Trophoblast cell (in vitro differentiated cells and primary cell): ENCODE measurements at regions not wholly inside any gene's neighbourhood (a gene's known extent, or its start where the extent isn't known, plus 50 kb on each side); places are given as distances from the start of the nearest gene placed in this dataset.

Experiments used
- DNase-seq, 2 donors: peaks; one replicate each; pipeline ENCODE4 v3.0.0-alpha.2; 2016
- H2AFZ ChIP-seq: 2 replicates; pipeline ENCODE4 v1.6.1; 2013; ENCODE audit warnings: low read length, moderate library complexity, mild to moderate bottlenecking; ENCODE audit not compliant: insufficient read depth, poor library complexity
- H2AK5ac ChIP-seq: 2 replicates; pipeline ENCODE4 v1.6.1; 2013; ENCODE audit warnings: mild to moderate bottlenecking, low read length
- H2BK120ac ChIP-seq: 2 replicates; pipeline ENCODE4 v1.6.1; 2013; ENCODE audit warnings: low read length, mild to moderate bottlenecking, moderate library complexity; ENCODE audit not compliant: insufficient read depth, poor library complexity
- H2BK12ac ChIP-seq: 2 replicates; pipeline ENCODE4 v1.6.1; 2013; ENCODE audit warnings: mild to moderate bottlenecking, low read length, moderate library complexity
- H2BK5ac ChIP-seq: 2 replicates; pipeline ENCODE4 v1.6.1; 2013; ENCODE audit warnings: low read length, low read depth, moderate library complexity, mild to moderate bottlenecking; ENCODE audit not compliant: poor library complexity
- H3K14ac ChIP-seq: 2 replicates; pipeline ENCODE4 v1.6.1; 2013; ENCODE audit warnings: mild to moderate bottlenecking, low read length
- H3K18ac ChIP-seq: 2 replicates; pipeline ENCODE4 v1.6.1; 2013; ENCODE audit warnings: mild to moderate bottlenecking, low read length
- H3K23ac ChIP-seq: 2 replicates; pipeline ENCODE4 v1.6.1; 2013; ENCODE audit warnings: low read length
- H3K27ac ChIP-seq: 2 replicates; pipeline ENCODE4 v1.5.1; 2013; ENCODE audit warnings: low read depth, mild to moderate bottlenecking, inconsistent platforms, low read length, moderate library complexity
- H3K27me3 ChIP-seq: 2 replicates; pipeline ENCODE4 v1.6.1; 2013; ENCODE audit warnings: inconsistent platforms, mild to moderate bottlenecking, low read length, moderate library complexity; ENCODE audit not compliant: insufficient read depth
- H3K36me3 ChIP-seq, 2 experiments: 1 replicate in 1 of 2; 2 replicates in 1 of 2; pipeline ENCODE4 v1.6.1; 2013; ENCODE audit warnings: low read length in 2 of 2, mild to moderate bottlenecking in 2 of 2, moderate library complexity in 1 of 2; ENCODE audit not compliant: insufficient read depth in 2 of 2, control insufficient read depth in 1 of 2
- H3K4ac ChIP-seq: 2 replicates; pipeline ENCODE4 v1.6.1; 2013; ENCODE audit warnings: low read depth, mild to moderate bottlenecking, low read length, moderate library complexity
- H3K4me1 ChIP-seq, 2 experiments: 1 replicate in 1 of 2; 2 replicates in 1 of 2; pipeline ENCODE4 v1.6.1; 2013; ENCODE audit warnings: low read length in 2 of 2, mild to moderate bottlenecking in 2 of 2, moderate library complexity in 1 of 2; ENCODE audit not compliant: insufficient read depth in 2 of 2, control insufficient read depth in 1 of 2
- H3K4me2 ChIP-seq: 2 replicates; pipeline ENCODE4 v1.6.1; 2013; ENCODE audit warnings: inconsistent platforms, mild to moderate bottlenecking, low read length, moderate library complexity
- H3K4me3 ChIP-seq: 2 replicates; pipeline ENCODE4 v1.5.1; 2013; ENCODE audit warnings: mild to moderate bottlenecking, low read depth, low read length, inconsistent platforms
- H3K79me1 ChIP-seq: one replicate; pipeline ENCODE4 v1.6.1; 2013; ENCODE audit warnings: low read length
- H3K79me2 ChIP-seq: 2 replicates; pipeline ENCODE4 v1.6.1; 2013; ENCODE audit warnings: low read length, mild to moderate bottlenecking; ENCODE audit not compliant: control insufficient read depth, insufficient read depth, poor library complexity
- H3K9ac ChIP-seq: 2 replicates; pipeline ENCODE4 v1.6.1; 2013; ENCODE audit warnings: mild to moderate bottlenecking, low read length
- H3K9me3 ChIP-seq: 2 replicates; pipeline ENCODE4 v1.6.1; 2013; ENCODE audit warnings: low read depth, mild to moderate bottlenecking, control low read depth, inconsistent platforms, low read length; ENCODE audit not compliant: insufficient read depth
- H4K12ac ChIP-seq: 2 replicates; pipeline ENCODE4 v1.6.1; 2013; ENCODE audit warnings: low read depth, mild to moderate bottlenecking, low read length, moderate library complexity
- H4K8ac ChIP-seq: 2 replicates; pipeline ENCODE4 v1.6.1; 2013; ENCODE audit warnings: low read depth, mild to moderate bottlenecking, low read length, moderate library complexity
- H4K91ac ChIP-seq: one replicate; pipeline ENCODE4 v1.6.1; 2013; ENCODE audit warnings: low read depth, mild to moderate bottlenecking, low read length, moderate library complexity
- WGBS: extraction: QIAGEN DNeasy Blood & Tissue Kit; methylation state at CpG from one replicate; pipeline ENCODE4 v1.1.7; 2013; ENCODE audit warnings: missing lambda C conversion rate; ENCODE audit not compliant: insufficient read length, insufficient coverage; ENCODE audit errors: extremely low coverage; 5-methylcytosine and 5-hydroxymethylcytosine counted together

DNA sequence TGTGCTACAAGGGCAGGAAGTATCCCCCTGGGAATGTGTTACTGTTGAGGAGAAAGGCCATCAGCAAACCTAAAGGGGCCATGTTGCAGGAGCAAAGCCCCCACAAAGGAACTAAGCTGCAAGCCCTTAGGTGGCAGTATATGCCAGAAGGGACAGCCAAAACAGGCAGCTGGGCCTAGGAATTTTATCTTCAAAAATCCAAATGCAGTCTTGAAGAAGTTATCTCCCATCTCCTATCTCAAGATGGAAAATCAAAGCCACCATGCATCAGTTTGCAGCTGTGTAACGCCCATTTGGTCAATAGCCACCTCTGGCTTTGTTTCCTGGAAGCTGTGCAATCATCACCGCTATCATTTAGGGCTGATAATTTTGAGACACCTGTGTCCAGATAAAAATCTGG lies 400.3 kb downstream of the ARHGEF28 start:
- WGBS = no CpG with 5 or more reads among the region's 2 CpGs
- no peak overlapping the region for H2BK5ac ChIP-seq
- H3K27me3 ChIP-seq = no peaks in the 10 kb centered on the region
- H3K18ac ChIP-seq = no peak overlapping the region
- DNase-seq = peak; percentile 78 to 93
- no peak overlapping the region for H3K23ac ChIP-seq
- peaks cover 3% of the 10 kb centered on the region for H3K79me1 ChIP-seq
- H3K14ac ChIP-seq = no peak overlapping the region
- H3K4me2 ChIP-seq = no peak overlapping the region
- no peak overlapping the region for H3K4ac ChIP-seq
- H3K79me2 ChIP-seq = no peaks in the 10 kb centered on the region
- H4K91ac ChIP-seq = no peak overlapping the region
- no peak overlapping the region for H4K8ac ChIP-seq
- H2BK120ac ChIP-seq = no peak overlapping the region
- no peak overlapping the region for H2AK5ac ChIP-seq
- H3K36me3 ChIP-seq = no peaks in the 10 kb centered on the region
- no peak overlapping the region for H4K12ac ChIP-seq
- H3K27ac ChIP-seq = no peak overlapping the region
- H3K9ac ChIP-seq = no peak overlapping the region
- peaks cover 3 to 5% of the 10 kb centered on the region in 2 experiments for H3K4me1 ChIP-seq
- no peaks in the 10 kb centered on the region for H3K9me3 ChIP-seq
- H2BK12ac ChIP-seq = no peak overlapping the region
- no peak overlapping the region for H2AFZ ChIP-seq
- no peak overlapping the region for H3K4me3 ChIP-seq

DNA sequence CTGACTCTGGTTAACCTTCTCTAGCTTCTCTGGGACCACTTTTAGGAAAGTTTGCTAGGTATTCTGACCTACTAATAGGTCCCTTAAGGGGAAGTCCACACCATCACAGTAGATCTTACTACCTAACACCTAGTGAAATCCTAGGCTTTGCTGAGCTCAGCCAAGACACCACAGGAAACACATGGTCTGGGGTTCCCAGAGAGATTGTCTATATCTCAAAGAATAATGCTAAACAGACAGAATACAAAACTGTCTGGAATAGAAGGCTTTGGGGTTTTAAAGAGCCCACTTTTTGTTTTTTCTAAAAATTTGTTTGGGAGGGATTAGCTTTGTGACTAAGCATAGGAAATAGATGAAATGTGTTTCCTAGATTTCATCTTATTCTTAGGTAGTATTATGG lies 395.1 kb downstream of the ARHGEF28 start:
- no peak overlapping the region for H3K4ac ChIP-seq
- no peak overlapping the region for H3K9ac ChIP-seq
- no peak overlapping the region for H2BK120ac ChIP-seq
- no peak overlapping the region for H4K8ac ChIP-seq
- H2BK5ac ChIP-seq = no peak overlapping the region
- H4K91ac ChIP-seq = no peak overlapping the region
- no peak overlapping the region for H2AK5ac ChIP-seq
- no peak overlapping the region for H2AFZ ChIP-seq
- H3K4me1 ChIP-seq = peaks cover 2 to 4% of the 10 kb centered on the region in 2 experiments
- no peaks in the 10 kb centered on the region for H3K79me1 ChIP-seq
- no peaks in the 10 kb centered on the region for H3K79me2 ChIP-seq
- no peak overlapping the region for H3K27ac ChIP-seq
- no peak overlapping the region for H3K14ac ChIP-seq
- peaks cover 3% of the 10 kb centered on the region for H3K27me3 ChIP-seq
- no peak overlapping the region for H2BK12ac ChIP-seq
- H3K36me3 ChIP-seq = no peaks in the 10 kb centered on the region
- no peak overlapping the region for H3K23ac ChIP-seq
- no peak overlapping the region for H3K18ac ChIP-seq
- H3K4me3 ChIP-seq = no peak overlapping the region
- no peak overlapping the region for H4K12ac ChIP-seq
- no peaks in the 10 kb centered on the region for H3K9me3 ChIP-seq
- no peak for DNase-seq
- no peak overlapping the region for H3K4me2 ChIP-seq

DNA sequence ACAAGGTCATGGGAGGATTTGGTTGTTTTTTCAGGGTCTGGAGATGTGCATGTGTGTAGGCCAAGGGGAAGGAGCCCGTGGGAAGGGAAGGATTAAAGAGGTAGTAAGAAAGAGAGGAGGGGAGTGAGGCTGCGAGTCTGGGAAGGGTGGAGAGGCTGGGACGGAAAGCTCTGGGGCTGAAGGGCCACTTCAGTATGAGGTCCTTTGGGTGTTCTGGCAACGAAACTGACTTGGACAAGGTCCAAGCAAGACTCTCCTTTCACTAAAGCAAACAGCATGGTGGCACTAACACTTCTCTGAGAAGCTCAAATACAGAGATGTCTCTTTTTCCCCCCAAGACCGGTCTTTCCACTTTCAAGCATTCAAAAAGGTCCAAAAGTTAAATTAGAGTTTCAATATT lies 394.5 kb downstream of the ARHGEF28 start:
- H3K9me3 ChIP-seq = no peaks in the 10 kb centered on the region
- no peak overlapping the region for H3K14ac ChIP-seq
- no peaks in the 10 kb centered on the region for H3K36me3 ChIP-seq
- H3K4me3 ChIP-seq = no peak overlapping the region
- no peak overlapping the region for H4K91ac ChIP-seq
- no peaks in the 10 kb centered on the region for H3K79me1 ChIP-seq
- no peak overlapping the region for H4K8ac ChIP-seq
- H4K12ac ChIP-seq = no peak overlapping the region
- H3K27ac ChIP-seq = no peak overlapping the region
- no peak overlapping the region for H3K4me2 ChIP-seq
- H3K23ac ChIP-seq = no peak overlapping the region
- no peak for DNase-seq
- no peak overlapping the region for H3K9ac ChIP-seq
- H3K4ac ChIP-seq = no peak overlapping the region
- H3K18ac ChIP-seq = no peak overlapping the region
- peaks cover 2 to 4% of the 10 kb centered on the region in 2 experiments for H3K4me1 ChIP-seq
- H3K79me2 ChIP-seq = no peaks in the 10 kb centered on the region
- H2BK5ac ChIP-seq = no peak overlapping the region
- H3K27me3 ChIP-seq = peaks cover 3% of the 10 kb centered on the region
- no peak overlapping the region for H2BK12ac ChIP-seq
- no CpG with 5 or more reads among the region's 5 CpGs for WGBS
- H2BK120ac ChIP-seq = no peak overlapping the region
- no peak overlapping the region for H2AFZ ChIP-seq
- no peak overlapping the region for H2AK5ac ChIP-seq

DNA sequence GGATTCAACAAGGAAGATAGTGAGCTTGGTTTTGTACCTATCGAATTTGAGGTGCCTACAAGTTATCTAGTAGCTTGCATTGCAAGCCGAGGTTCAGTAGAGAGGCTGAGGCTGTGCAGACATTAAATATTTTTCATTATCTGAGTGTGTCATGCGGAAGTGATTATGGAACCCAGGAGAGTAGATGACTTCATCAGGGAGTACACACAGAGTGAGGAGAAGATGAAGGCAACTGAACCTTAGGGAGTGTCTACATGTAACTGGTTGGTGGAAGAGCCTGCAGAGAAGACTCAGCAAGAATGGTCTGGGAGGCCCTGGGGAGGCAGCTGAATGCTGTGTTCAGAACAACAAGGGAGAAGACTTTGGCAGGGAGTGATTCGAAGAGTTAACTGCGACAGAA lies 393.9 kb downstream of the ARHGEF28 start:
- no CpG with 5 or more reads among the region's 5 CpGs for WGBS
- H4K12ac ChIP-seq = no peak overlapping the region
- H3K4ac ChIP-seq = no peak overlapping the region
- H4K91ac ChIP-seq = no peak overlapping the region
- H3K9me3 ChIP-seq = no peaks in the 10 kb centered on the region
- no peak overlapping the region for H3K4me2 ChIP-seq
- H3K4me1 ChIP-seq = peaks cover 2 to 4% of the 10 kb centered on the region in 2 experiments
- no peaks in the 10 kb centered on the region for H3K36me3 ChIP-seq
- H4K8ac ChIP-seq = no peak overlapping the region
- H3K27ac ChIP-seq = no peak overlapping the region
- H3K27me3 ChIP-seq = peaks cover 3% of the 10 kb centered on the region
- H2AK5ac ChIP-seq = no peak overlapping the region
- H3K79me2 ChIP-seq = no peaks in the 10 kb centered on the region
- H3K23ac ChIP-seq = no peak overlapping the region
- no peak overlapping the region for H2BK12ac ChIP-seq
- no peak overlapping the region for H2BK5ac ChIP-seq
- no peak overlapping the region for H3K18ac ChIP-seq
- H3K4me3 ChIP-seq = no peak overlapping the region
- DNase-seq = no peak
- H3K9ac ChIP-seq = no peak overlapping the region
- no peak overlapping the region for H3K14ac ChIP-seq
- H3K79me1 ChIP-seq = no peaks in the 10 kb centered on the region
- H2AFZ ChIP-seq = no peak overlapping the region
- H2BK120ac ChIP-seq = no peak overlapping the region
